ENCODE measurements at regions not wholly inside any gene's neighbourhood (a gene's known extent, or its start where the extent isn't known, plus 50 kb on each side); places are given as distances from the start of the nearest gene placed in this dataset.

DNA sequence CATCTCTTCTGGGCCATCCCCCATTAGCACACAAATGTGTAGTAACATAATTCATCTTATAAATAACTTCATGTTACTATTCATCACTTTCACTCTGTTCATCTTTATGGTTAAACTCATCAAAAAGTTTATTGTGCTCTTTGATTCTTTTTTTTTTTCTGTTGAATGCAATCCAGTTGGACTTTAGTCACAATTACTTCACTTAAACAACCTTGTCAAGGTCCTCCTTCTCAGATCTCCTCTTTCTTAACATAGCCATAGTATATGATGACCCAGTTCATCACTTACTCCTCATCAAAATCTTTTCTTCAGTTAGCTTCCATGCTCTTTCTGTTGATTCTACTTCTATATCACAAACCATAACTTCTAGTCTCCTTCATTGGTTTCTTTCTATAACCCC, 80.2 kb upstream of the ZC3H15 start:
- no peak overlapping the region for H3K4me3 ChIP-seq
- H3K27ac ChIP-seq = no peak overlapping the region
- no peaks in the 10 kb centered on the region for H3K36me3 ChIP-seq
- intact Hi-C loops (cut with DNase I) = no loop called here
- no peaks in the 10 kb centered on the region for H3K4me1 ChIP-seq (replicated peaks)
- DNase-seq (ENCODE audit: low spot score) = no peak
- TF ChIP-seq POLR2A (IDR thresholded peaks at IDR 0.05) = no peak
- TF ChIP-seq POLR2AphosphoS5 (IDR thresholded peaks at IDR 0.05) = no peak
- TF ChIP-seq, protein P1, sequence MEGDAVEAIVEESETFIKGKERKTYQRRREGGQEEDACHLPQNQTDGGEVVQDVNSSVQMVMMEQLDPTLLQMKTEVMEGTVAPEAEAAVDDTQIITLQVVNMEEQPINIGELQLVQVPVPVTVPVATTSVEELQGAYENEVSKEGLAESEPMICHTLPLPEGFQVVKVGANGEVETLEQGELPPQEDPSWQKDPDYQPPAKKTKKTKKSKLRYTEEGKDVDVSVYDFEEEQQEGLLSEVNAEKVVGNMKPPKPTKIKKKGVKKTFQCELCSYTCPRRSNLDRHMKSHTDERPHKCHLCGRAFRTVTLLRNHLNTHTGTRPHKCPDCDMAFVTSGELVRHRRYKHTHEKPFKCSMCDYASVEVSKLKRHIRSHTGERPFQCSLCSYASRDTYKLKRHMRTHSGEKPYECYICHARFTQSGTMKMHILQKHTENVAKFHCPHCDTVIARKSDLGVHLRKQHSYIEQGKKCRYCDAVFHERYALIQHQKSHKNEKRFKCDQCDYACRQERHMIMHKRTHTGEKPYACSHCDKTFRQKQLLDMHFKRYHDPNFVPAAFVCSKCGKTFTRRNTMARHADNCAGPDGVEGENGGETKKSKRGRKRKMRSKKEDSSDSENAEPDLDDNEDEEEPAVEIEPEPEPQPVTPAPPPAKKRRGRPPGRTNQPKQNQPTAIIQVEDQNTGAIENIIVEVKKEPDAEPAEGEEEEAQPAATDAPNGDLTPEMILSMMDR (IDR thresholded peaks at IDR 0.05) = no peak
- H3K9me3 ChIP-seq = no peaks in the 10 kb centered on the region
- H3K27me3 ChIP-seq (replicated peaks; ENCODE audit: insufficient read depth) = no peaks in the 10 kb centered on the region

DNA sequence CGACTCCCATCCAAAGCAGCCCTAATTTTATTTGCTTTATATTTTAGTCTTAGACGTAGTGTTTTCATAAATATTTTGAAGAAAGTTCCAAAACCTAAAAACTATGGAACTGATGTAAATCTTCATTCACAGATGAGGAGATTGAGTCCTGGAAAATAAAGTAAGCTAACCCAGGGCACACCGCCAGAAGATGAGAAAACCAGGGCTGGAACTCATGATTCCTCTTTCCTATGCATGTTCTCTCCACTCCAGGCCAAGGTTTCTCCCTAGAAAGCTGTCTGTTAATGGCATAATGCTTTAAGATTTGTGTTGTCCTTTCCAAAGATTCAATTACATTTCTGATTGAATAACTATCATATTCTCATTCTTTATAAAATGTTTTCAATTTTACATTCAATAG, 78.4 kb upstream of the ZC3H15 start:
- intact Hi-C loops (cut with DNase I) = no loop called here
- H3K36me3 ChIP-seq = no peaks in the 10 kb centered on the region

DNA sequence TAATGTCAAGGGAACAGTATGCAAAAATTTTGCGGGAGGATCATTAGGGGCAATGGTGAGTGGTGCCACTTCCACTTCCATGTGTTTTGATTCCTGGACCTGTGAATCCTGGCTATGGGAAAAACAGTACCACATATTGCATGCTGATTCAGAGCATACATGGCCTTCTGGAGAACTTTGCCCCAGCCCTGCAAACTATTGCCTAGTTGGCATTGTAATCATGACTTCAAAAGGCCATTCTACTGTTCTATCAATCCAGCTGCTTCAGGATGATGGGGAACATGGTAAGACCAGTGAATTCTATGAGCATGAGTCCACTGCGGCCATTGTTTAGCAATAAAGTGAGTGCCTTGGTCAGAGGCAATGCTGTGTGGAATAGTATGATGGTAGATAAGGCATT, 75.3 kb upstream of the ZC3H15 start:
- WGBS = 95% methylated on average over 2 of the region's 2 CpGs

More for the DNA sequence above, 78.4 kb upstream of the ZC3H15 start:
- no peaks in the 10 kb centered on the region for H3K9me3 ChIP-seq
- no peaks in the 10 kb centered on the region for H3K4me1 ChIP-seq (replicated peaks)
- WGBS = 98% methylated on average over 3 of the region's 3 CpGs
- no peak overlapping the region for H3K27ac ChIP-seq
- no peaks in the 10 kb centered on the region for H3K27me3 ChIP-seq (replicated peaks; ENCODE audit: insufficient read depth)
- DNase-seq (ENCODE audit: low spot score) = no peak
- TF ChIP-seq, protein P1 (IDR thresholded peaks at IDR 0.05) = no peak
- TF ChIP-seq POLR2AphosphoS5 (IDR thresholded peaks at IDR 0.05) (no peak), POLR2A (IDR thresholded peaks at IDR 0.05) (no peak)
- no peak overlapping the region for H3K4me3 ChIP-seq

DNA sequence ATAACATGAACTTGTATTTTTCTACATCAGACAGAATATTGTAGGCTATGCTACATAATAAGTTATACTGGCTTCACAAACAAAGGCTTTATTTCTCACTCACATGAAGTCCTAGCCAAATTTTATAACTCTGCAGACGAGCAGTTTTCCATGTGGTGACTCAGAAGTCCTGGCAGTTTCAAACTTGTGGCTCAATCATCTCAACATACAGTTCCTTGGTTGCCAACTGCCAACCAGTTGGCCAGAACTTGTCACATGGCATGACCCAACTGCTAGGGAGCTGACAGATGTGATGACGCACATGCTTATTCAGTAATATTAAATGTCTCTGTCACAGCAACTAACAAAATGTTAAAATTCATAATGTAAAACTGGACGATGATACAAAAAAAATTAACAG, 63.8 kb upstream of the ZC3H15 start:
- no peak overlapping the region for H3K27ac ChIP-seq
- no peak for DNase-seq (ENCODE audit: low spot score)

More for the DNA sequence above, 75.3 kb upstream of the ZC3H15 start:
- DNase-seq (ENCODE audit: low spot score) = no peak
- Histone ChIP-seq H3K4me3 (no peak overlapping the region), H3K9me3 (no peaks in the 10 kb centered on the region), H3K4me1 (replicated peaks) (no peaks in the 10 kb centered on the region), H3K27me3 (replicated peaks; ENCODE audit: insufficient read depth) (no peaks in the 10 kb centered on the region), H3K27ac (no peak overlapping the region), H3K36me3 (no peaks in the 10 kb centered on the region)
- intact Hi-C loops (cut with DNase I) = no loop called here
- TF ChIP-seq POLR2A (IDR thresholded peaks at IDR 0.05) = no peak
- TF ChIP-seq, protein P1 (IDR thresholded peaks at IDR 0.05) = no peak
- no peak for TF ChIP-seq POLR2AphosphoS5 (IDR thresholded peaks at IDR 0.05)

DNA sequence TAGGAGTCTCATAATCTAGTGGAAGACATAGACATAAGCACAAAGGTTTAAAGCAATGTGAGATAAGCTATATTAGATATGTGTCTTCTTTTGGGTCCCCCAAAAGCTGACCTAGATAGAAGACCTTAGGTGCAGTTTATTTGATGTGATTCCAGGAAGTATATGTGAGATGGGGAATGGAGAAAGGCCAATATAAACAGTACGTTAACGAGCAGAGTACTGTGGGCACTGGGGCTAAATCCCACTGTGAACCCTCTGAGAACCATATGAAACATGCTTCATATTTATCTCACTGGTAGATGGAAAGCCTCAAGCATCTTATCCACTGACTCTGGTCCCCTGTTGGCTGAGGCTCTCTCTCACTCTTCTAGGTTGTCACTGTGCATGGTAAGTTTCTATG, 62.6 kb upstream of the ZC3H15 start:
- no peaks in the 10 kb centered on the region for H3K4me1 ChIP-seq (replicated peaks)
- H3K36me3 ChIP-seq = no peaks in the 10 kb centered on the region
- no peaks in the 10 kb centered on the region for H3K9me3 ChIP-seq
- TF ChIP-seq, protein P1 (IDR thresholded peaks at IDR 0.05) = no peak
- TF ChIP-seq POLR2AphosphoS5 (IDR thresholded peaks at IDR 0.05) (no peak), POLR2A (IDR thresholded peaks at IDR 0.05) (no peak)
- no peak overlapping the region for H3K4me3 ChIP-seq
- H3K27me3 ChIP-seq (replicated peaks; ENCODE audit: insufficient read depth) = no peaks in the 10 kb centered on the region
- no peak for DNase-seq (ENCODE audit: low spot score)
- intact Hi-C loops (cut with DNase I) = no loop called here
- no peak overlapping the region for H3K27ac ChIP-seq
- WGBS = 47% methylated on average over 2 of the region's 2 CpGs

More for the DNA sequence above, 63.8 kb upstream of the ZC3H15 start:
- Histone ChIP-seq H3K9me3 (no peaks in the 10 kb centered on the region), H3K4me3 (no peak overlapping the region), H3K27me3 (replicated peaks; ENCODE audit: insufficient read depth) (no peaks in the 10 kb centered on the region), H3K36me3 (no peaks in the 10 kb centered on the region), H3K4me1 (replicated peaks) (no peaks in the 10 kb centered on the region)
- TF ChIP-seq, protein P1 (IDR thresholded peaks at IDR 0.05) = no peak
- no peak for TF ChIP-seq POLR2A (IDR thresholded peaks at IDR 0.05)
- 38% methylated on average over 3 of the region's 3 CpGs for WGBS
- intact Hi-C loops (cut with DNase I) = no loop called here

Measured in prostate gland (tissue), 2 donors.